ENCODE measurements at regions not wholly inside any gene's neighbourhood (a gene's known extent, or its start where the extent isn't known, plus 50 kb on each side); places are given as distances from the start of the nearest gene placed in this dataset.

- TF ChIP-seq CTCF (IDR thresholded peaks at IDR 0.05) (no peak), EP300 (IDR thresholded peaks at IDR 0.05) (no peak)
Measured at GRCh38 chr12:42893803-42894202, 304.3 kb upstream of the PRICKLE1 start.

All from tibial nerve (tissue), 4 donors.